ENCODE measurements at regions not wholly inside any gene's neighbourhood (a gene's known extent, or its start where the extent isn't known, plus 50 kb on each side); places are given as distances from the start of the nearest gene placed in this dataset.

GRCh38 chr11:45472716-45473317, 186.7 kb upstream of the SYT13 start:
- no peaks in the 10 kb centered on the region for H3K27me3 ChIP-seq (ENCODE audit: insufficient read depth, poor library complexity, severe bottlenecking)
- no peak for DNase-seq (ENCODE audit: low read depth in 1 of 2, low spot score in 1 of 2)
- TF ChIP-seq POLR2AphosphoS5 (IDR thresholded peaks at IDR 0.05; ENCODE audit: low read depth) (no peak), GABPA (IDR thresholded peaks at IDR 0.05; ENCODE audit: low read depth) (no peak), REST (IDR thresholded peaks at IDR 0.05; ENCODE audit: insufficient replicate concordance, low read depth) (no peak), SPI1 (IDR thresholded peaks at IDR 0.05; ENCODE audit: borderline replicate concordance, low read depth) (no peak)
- TF ChIP-seq, protein P1, sequence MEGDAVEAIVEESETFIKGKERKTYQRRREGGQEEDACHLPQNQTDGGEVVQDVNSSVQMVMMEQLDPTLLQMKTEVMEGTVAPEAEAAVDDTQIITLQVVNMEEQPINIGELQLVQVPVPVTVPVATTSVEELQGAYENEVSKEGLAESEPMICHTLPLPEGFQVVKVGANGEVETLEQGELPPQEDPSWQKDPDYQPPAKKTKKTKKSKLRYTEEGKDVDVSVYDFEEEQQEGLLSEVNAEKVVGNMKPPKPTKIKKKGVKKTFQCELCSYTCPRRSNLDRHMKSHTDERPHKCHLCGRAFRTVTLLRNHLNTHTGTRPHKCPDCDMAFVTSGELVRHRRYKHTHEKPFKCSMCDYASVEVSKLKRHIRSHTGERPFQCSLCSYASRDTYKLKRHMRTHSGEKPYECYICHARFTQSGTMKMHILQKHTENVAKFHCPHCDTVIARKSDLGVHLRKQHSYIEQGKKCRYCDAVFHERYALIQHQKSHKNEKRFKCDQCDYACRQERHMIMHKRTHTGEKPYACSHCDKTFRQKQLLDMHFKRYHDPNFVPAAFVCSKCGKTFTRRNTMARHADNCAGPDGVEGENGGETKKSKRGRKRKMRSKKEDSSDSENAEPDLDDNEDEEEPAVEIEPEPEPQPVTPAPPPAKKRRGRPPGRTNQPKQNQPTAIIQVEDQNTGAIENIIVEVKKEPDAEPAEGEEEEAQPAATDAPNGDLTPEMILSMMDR (IDR thresholded peaks at IDR 0.05; ENCODE audit: insufficient read depth, low read length) = no peak
- H3K27ac ChIP-seq (replicated peaks) = no peak overlapping the region
- no peak overlapping the region for H3K4me3 ChIP-seq (replicated peaks; ENCODE audit: insufficient read depth, low read length)

DNA sequence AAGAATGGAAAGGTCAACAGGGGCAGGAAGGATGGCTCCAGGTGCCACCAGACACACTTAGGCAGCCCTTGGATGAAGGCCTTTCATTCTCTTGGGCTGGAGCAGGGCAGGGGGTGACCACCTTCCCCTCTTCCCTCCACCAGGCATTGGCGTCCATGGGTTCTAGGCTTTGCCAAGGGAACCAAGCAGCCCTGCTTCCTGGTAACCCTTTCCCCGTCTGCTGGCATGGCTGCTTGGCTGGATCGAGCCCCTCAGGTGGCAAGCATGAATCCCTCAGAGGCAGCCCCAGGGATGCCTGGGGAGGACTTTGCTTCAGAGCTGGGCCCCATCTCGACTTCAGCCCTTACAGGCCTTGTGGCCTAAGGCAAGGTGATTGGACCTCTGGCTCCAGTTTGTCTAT, 185.1 kb upstream of the SYT13 start:
- Histone ChIP-seq H3K27me3 (ENCODE audit: insufficient read depth, poor library complexity, severe bottlenecking) (no peaks in the 10 kb centered on the region), H3K4me3 (replicated peaks; ENCODE audit: insufficient read depth, low read length) (no peak overlapping the region), H3K27ac (replicated peaks) (no peak overlapping the region)
- DNase-seq (ENCODE audit: low read depth in 1 of 2, low spot score in 1 of 2) = no peak
- TF ChIP-seq, protein P1 (IDR thresholded peaks at IDR 0.05; ENCODE audit: insufficient read depth, low read length) = no peak
- no peak for TF ChIP-seq GABPA (IDR thresholded peaks at IDR 0.05; ENCODE audit: low read depth)
- TF ChIP-seq POLR2AphosphoS5 (IDR thresholded peaks at IDR 0.05; ENCODE audit: low read depth) = no peak
- TF ChIP-seq REST (IDR thresholded peaks at IDR 0.05; ENCODE audit: insufficient replicate concordance, low read depth) = no peak
- TF ChIP-seq SPI1 (IDR thresholded peaks at IDR 0.05; ENCODE audit: borderline replicate concordance, low read depth) = no peak

DNA sequence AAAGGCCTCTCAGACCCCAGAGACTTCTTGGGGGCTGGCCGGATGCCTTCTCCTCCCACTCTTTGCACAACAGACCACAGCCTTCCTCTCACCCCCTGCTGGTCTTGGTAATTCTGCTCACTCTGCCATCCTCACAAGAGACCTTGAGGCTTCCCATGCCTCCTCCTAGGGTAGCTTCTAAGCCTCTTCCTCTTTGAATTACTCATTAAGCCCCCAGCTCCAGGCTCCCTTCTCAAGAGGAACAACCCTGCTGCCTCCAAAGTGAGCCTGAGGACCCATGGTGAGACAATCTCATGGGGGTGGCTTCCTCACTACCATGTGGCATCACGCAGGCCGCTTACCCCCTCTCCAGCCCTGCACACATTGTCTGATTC, 184.6 kb upstream of the SYT13 start:
- H3K4me3 ChIP-seq (replicated peaks; ENCODE audit: insufficient read depth, low read length) = no peak overlapping the region
- no peak overlapping the region for H3K27ac ChIP-seq (replicated peaks)
- no peaks in the 10 kb centered on the region for H3K27me3 ChIP-seq (ENCODE audit: insufficient read depth, poor library complexity, severe bottlenecking)
- no peak for TF ChIP-seq GABPA (IDR thresholded peaks at IDR 0.05; ENCODE audit: low read depth)
- TF ChIP-seq, protein P1 (IDR thresholded peaks at IDR 0.05; ENCODE audit: insufficient read depth, low read length) = no peak
- TF ChIP-seq SPI1 (IDR thresholded peaks at IDR 0.05; ENCODE audit: borderline replicate concordance, low read depth) = no peak
- TF ChIP-seq POLR2AphosphoS5 (IDR thresholded peaks at IDR 0.05; ENCODE audit: low read depth) = no peak
- no peak for TF ChIP-seq REST (IDR thresholded peaks at IDR 0.05; ENCODE audit: insufficient replicate concordance, low read depth)
- no peak for DNase-seq (ENCODE audit: low read depth in 1 of 2, low spot score in 1 of 2)

Measured in HL-60 (cell line).